HL-60 (cell line): ENCODE measurements at regions not wholly inside any gene's neighbourhood (a gene's known extent, or its start where the extent isn't known, plus 50 kb on each side); places are given as distances from the start of the nearest gene placed in this dataset.

ENCODE experiments used
- DNase-seq, 2 experiments: peaks; one replicate each; pipeline ENCODE4 v3.0.0-alpha.2; 2010 to 2020; ENCODE audit warnings: low read depth in 1 of 2, low spot score in 1 of 2
- H3K27ac ChIP-seq: fragments of 250-450 bp; sonication (Bioruptor Pico); replicated peaks from 2 replicates; pipeline ENCODE4 v1.5.1; 2020; ENCODE audit warnings: mild to moderate bottlenecking, moderate library complexity
- H3K27me3 ChIP-seq: fragments of 250-450 bp; sonication (Bioruptor Pico); 2 replicates; pipeline ENCODE4 v1.5.1; 2021; ENCODE audit warnings: mild to moderate bottlenecking, moderate library complexity; ENCODE audit not compliant: insufficient read depth, poor library complexity, severe bottlenecking
- H3K4me3 ChIP-seq: replicated peaks from 2 replicates; pipeline ENCODE4 v1.5.1; 2011; ENCODE audit warnings: mild to moderate bottlenecking, control low read depth, low read length; ENCODE audit not compliant: insufficient read depth
- GABPA ChIP-seq: IDR thresholded peaks from 2 replicates; pipeline ENCODE4 v1.6.1; 2012; ENCODE audit warnings: low read depth
- POLR2AphosphoS5 ChIP-seq: IDR thresholded peaks from 2 replicates; pipeline ENCODE4 v1.6.1; 2012; ENCODE audit warnings: low read depth
- REST ChIP-seq: IDR thresholded peaks from 2 replicates; pipeline ENCODE4 v1.6.1; 2012; ENCODE audit warnings: low read depth; ENCODE audit not compliant: insufficient replicate concordance
- SPI1 ChIP-seq: IDR thresholded peaks from 2 replicates; pipeline ENCODE4 v1.6.1; 2012; ENCODE audit warnings: low read depth, mild to moderate bottlenecking, borderline replicate concordance
- TF ChIP-seq, protein P1 (sequence below): IDR thresholded peaks from one replicate; pipeline ENCODE4 v1.5.1; 2011; ENCODE audit warnings: low read length, control low read depth, inconsistent platforms; ENCODE audit not compliant: insufficient read depth

GRCh38 chr16:79716645-79717332 is 116.3 kb upstream of the MAF start:
- no peak for TF ChIP-seq POLR2AphosphoS5
- no peak for TF ChIP-seq SPI1
- no peak for TF ChIP-seq GABPA
- TF ChIP-seq REST, result no peak
- TF ChIP-seq, protein P1, sequence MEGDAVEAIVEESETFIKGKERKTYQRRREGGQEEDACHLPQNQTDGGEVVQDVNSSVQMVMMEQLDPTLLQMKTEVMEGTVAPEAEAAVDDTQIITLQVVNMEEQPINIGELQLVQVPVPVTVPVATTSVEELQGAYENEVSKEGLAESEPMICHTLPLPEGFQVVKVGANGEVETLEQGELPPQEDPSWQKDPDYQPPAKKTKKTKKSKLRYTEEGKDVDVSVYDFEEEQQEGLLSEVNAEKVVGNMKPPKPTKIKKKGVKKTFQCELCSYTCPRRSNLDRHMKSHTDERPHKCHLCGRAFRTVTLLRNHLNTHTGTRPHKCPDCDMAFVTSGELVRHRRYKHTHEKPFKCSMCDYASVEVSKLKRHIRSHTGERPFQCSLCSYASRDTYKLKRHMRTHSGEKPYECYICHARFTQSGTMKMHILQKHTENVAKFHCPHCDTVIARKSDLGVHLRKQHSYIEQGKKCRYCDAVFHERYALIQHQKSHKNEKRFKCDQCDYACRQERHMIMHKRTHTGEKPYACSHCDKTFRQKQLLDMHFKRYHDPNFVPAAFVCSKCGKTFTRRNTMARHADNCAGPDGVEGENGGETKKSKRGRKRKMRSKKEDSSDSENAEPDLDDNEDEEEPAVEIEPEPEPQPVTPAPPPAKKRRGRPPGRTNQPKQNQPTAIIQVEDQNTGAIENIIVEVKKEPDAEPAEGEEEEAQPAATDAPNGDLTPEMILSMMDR, result no peak
- H3K27me3 ChIP-seq, result peaks cover 2% of the 10 kb centered on the region
- no peak for DNase-seq
- no peak overlapping the region for H3K4me3 ChIP-seq
- no peak overlapping the region for H3K27ac ChIP-seq

DNA sequence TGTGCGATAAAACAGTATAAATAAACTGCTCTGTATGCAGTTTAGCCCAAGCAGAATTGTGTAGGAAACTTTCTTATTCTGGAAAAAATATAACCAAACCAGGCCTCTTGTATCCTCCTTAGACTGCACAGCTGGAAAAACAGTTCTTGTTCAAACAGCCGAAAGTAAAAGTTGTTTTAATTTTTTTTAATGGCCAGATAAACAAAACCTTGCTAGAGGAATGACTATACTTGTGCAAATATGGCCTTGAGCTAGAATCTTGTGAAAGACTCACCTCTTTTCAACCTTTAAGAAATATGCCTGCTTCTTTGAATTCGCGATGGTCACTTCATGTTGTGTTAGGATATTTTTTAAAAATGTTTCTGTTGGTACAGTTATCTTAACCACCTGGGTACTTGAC is 114.5 kb upstream of the MAF start:
- Histone ChIP-seq H3K27me3 (peaks cover 2% of the 10 kb centered on the region), H3K4me3 (no peak overlapping the region), H3K27ac (no peak overlapping the region)
- DNase-seq, result no peak
- no peak for TF ChIP-seq POLR2AphosphoS5
- TF ChIP-seq, protein P1, result no peak
- no peak for TF ChIP-seq GABPA
- no peak for TF ChIP-seq SPI1
- TF ChIP-seq REST, result no peak

DNA sequence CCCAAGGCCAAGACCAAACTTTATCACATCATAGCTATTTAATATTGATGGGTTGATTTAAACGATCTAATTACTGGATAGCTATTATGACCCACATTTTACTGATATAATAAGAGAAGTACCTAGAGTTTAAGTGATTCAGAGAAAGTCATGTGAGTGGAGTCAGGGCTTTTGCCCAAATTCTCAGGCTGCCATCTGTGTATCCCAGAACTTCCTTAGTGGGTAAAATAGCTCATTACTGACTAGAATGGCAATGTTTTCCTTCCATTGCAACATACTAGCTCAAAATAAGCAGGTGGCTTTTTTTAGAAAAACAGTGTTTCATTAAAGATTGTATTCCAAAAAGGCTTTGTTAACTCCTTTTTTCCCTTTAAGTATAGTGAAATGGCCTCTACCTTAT is 113.9 kb upstream of the MAF start:
- DNase-seq, result no peak

More for the DNA sequence above, 113.9 kb upstream of the MAF start:
- TF ChIP-seq GABPA (no peak), REST (no peak), POLR2AphosphoS5 (no peak), SPI1 (no peak)
- TF ChIP-seq, protein P1, result no peak
- Histone ChIP-seq H3K27ac (no peak overlapping the region), H3K4me3 (no peak overlapping the region), H3K27me3 (peaks cover 2% of the 10 kb centered on the region)
